ENCODE measurements at regions not wholly inside any gene's neighbourhood (a gene's known extent, or its start where the extent isn't known, plus 50 kb on each side); places are given as distances from the start of the nearest gene placed in this dataset.

GRCh38 chr13:39955560-39955959 is 300.1 kb downstream of the COG6 start:
- intact Hi-C loops (cut with DNase I): no loop called here
- DNase-seq (ENCODE audit: missing footprints): no peak
- ATAC-seq: no peak

GRCh38 chr13:39956036-39956435 is 300.6 kb downstream of the COG6 start:
- intact Hi-C loops (cut with DNase I): no loop called here
- ATAC-seq (no peak), DNase-seq (ENCODE audit: missing footprints) (no peak)

- ATAC-seq (no peak), DNase-seq (ENCODE audit: missing footprints) (no peak)
- intact Hi-C loops (cut with DNase I): no loop called here
These were observed 302.6 kb downstream of the COG6 start for GRCh38 chr13:39957868-39958677.

GRCh38 chr13:39959497-39960144 is 304.2 kb downstream of the COG6 start:
- no peak for DNase-seq (ENCODE audit: missing footprints)
- intact Hi-C loops (cut with DNase I): no loop called here
- ATAC-seq: peak; percentile 48

DNA sequence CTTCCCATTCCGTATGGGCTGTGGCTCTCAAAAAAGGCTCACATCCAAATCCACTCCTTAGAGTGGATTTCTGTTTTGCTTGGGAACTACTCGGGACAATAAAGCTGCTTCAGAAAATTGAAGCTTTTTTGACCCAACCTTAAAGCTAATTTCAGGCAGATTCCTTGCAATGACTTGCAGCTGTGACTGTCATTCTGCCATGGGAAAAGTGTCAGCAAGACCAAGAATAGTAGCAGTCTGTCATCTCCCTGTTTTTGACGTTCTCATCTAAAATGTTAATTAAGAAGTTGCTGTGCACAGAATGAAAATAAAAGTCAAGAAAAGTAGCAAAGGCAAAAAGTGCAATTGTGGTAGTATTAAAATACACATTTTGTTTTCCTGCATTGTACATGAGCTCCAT is 304.7 kb downstream of the COG6 start:
- intact Hi-C loops (cut with DNase I): no loop called here
- DNase-seq (ENCODE audit: missing footprints): no peak
- ATAC-seq: no peak

- intact Hi-C loops (cut with DNase I): no loop called here
These were observed 305.6 kb downstream of the COG6 start for GRCh38 chr13:39961036-39961435.

DNA sequence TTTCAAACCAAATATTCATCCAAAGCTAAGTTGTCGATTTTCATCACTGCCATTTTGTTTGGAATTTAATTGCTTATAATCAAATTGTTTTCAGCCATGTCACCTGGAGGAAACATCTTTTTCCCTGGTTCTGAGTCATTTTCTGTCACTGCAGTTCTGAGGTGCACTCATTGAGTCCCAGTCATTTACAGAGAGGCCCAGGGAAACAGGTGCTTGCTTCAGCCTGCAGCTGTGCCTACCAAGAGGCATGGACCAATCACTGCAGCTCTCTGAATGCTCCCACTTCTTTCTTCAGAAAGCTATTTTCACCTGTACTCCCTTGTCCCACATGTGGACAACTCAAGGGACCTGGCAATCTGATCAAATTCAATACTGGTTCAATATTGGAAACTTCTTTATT is 308.1 kb downstream of the COG6 start:
- no peak for ATAC-seq
- intact Hi-C loops (cut with DNase I): no loop called here

More at GRCh38 chr13:39961036-39961435, 305.6 kb downstream of the COG6 start:
- ATAC-seq: no peak
- no peak for DNase-seq (ENCODE audit: missing footprints)

GRCh38 chr13:39965309-39965708 is 309.8 kb downstream of the COG6 start:
- DNase-seq (ENCODE audit: missing footprints): no peak
- ATAC-seq: no peak
- intact Hi-C loops (cut with DNase I): no loop called here

More for the DNA sequence above, 308.1 kb downstream of the COG6 start:
- DNase-seq (ENCODE audit: missing footprints): no peak

GRCh38 chr13:39967199-39967959 is 311.9 kb downstream of the COG6 start:
- ATAC-seq (no peak), DNase-seq (ENCODE audit: missing footprints) (no peak)
- intact Hi-C loops (cut with DNase I): no loop called here

DNA sequence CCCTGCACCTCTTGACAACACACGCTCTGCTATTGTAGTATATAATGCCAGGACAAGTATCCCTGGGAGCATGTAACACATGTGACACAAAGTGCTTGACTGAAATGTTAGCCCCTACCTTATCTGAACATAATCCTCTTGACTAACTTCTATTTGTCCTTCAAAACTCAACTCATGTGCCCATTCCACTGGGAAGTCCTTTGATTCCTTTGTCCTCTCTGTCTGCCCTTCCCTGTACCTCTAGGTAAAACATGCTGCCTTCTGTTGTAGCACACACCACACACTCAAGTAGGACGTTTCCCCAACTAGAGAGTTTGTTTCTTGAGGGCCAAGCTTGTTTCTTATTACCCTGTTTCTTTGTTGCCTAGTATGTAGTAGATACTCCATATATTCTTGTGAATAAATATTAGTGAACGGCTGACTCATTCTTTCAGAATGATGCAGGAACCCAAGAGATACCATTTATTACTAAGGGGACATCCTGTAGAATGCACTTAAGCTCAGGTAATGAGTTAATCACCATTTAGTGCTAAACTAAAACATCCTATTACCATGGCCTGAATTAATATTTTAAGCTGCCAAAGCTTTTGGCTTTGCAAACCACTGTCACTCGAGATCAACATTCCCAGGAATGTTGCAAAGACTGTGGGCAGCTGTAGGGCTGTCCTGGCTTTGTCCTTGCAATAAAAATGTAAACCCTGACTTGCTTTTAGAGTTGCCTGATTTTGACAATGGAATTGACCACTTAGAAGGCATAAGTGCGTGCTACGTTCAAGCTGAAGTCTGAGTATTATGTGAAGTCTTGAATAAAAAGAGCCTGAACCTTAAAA is 313.4 kb downstream of the COG6 start:
- ATAC-seq: no peak
- intact Hi-C loops (cut with DNase I): no loop called here

GRCh38 chr13:39970177-39970846 is 314.9 kb downstream of the COG6 start:
- intact Hi-C loops (cut with DNase I): no loop called here
- ATAC-seq (no peak), DNase-seq (ENCODE audit: missing footprints) (no peak)

More for the DNA sequence above, 313.4 kb downstream of the COG6 start:
- DNase-seq (ENCODE audit: missing footprints): no peak

- no peak for DNase-seq (ENCODE audit: missing footprints)
- ATAC-seq: no peak
- intact Hi-C loops (cut with DNase I): no loop called here
These were observed 316.1 kb downstream of the COG6 start for GRCh38 chr13:39971526-39971925.

DNA sequence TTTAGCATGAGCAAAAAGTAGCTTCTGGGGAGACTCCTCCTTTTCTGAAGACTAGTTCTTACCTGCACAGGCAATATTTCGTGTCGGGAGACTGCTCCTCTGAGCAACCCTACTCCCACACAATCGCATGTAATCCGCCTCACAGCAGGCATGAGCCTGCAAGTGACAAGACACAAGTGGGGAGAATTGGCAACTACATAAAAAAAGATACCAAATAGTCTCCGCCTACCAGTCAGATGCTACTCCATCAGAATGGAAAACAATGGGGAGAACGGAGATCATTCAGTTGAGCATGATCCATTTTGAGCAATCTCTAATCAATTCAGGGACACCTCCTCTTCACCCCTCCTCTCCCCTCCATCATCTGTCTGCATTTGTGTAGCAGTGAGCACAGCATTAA is 321.0 kb downstream of the COG6 start:
- intact Hi-C loops (cut with DNase I): no loop called here
- DNase-seq (ENCODE audit: missing footprints): no peak
- no peak for ATAC-seq

DNA sequence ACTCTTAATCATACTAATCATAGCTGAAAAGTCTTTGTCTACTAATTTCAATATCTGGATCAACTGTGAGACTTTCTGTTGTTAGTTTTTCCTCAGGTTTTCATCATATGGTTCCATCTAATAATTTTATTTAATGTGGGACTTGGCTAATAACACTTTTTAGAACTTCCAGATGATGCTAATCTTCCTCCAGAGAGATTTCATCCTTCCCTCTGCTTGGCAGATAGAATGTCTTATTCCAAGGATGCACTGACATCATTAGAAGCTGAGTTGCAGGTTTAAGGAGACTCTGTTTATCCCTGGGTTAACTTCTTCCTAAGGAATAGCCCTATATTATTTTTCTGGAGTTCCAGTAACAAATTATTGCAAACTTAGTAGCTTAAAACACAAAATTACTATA is 325.6 kb downstream of the COG6 start:
- no peak for DNase-seq (ENCODE audit: missing footprints)
- intact Hi-C loops (cut with DNase I): no loop called here

DNA sequence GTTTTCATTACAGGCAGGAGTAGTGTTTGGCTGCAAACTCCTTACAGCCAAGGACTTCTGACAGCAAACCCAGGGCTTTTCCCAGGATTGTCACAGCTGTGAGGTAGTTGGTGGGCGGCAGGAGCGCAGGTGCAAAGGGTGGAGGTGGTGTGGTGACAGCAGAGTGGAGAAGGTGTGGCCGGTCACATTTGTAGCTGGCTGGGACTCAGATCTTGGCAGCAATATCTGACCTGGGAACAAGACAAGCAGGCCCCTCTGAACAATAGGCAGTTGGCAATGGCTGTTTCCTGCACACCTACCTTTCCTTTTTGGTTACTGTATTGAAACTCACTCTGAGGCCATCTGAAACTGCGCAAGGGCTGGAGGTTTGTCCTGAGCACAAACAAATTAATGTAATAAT is 327.3 kb downstream of the COG6 start:
- ATAC-seq: no peak
- DNase-seq (ENCODE audit: missing footprints): no peak
- intact Hi-C loops (cut with DNase I): no loop called here

More for the DNA sequence above, 325.6 kb downstream of the COG6 start:
- no peak for ATAC-seq

GRCh38 chr13:39985071-39985470 is 329.6 kb downstream of the COG6 start:
- intact Hi-C loops (cut with DNase I): no loop called here
- DNase-seq (ENCODE audit: missing footprints) (no peak), ATAC-seq (no peak)

DNA sequence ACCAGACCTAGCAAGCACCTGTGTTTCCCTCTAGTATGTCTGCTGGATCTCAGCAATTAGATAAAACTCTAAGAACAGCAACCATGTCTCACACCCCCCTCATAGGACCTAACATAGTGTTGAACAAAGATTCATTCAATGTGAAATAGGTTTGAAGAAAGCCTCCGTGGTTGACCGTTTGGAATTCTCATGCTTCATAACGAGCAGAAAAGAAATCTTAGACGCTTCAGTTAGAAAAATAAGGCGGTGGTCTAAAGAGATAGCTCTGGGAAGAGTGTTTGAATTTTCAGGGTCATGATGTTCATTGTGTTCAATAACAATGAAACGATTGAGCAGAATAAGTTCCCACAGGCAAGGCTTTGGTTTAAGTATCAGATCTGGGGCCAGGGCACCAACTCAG is 332.9 kb downstream of the COG6 start:
- intact Hi-C loops (cut with DNase I): no loop called here
- DNase-seq (ENCODE audit: missing footprints) (no peak), ATAC-seq (no peak)

DNA sequence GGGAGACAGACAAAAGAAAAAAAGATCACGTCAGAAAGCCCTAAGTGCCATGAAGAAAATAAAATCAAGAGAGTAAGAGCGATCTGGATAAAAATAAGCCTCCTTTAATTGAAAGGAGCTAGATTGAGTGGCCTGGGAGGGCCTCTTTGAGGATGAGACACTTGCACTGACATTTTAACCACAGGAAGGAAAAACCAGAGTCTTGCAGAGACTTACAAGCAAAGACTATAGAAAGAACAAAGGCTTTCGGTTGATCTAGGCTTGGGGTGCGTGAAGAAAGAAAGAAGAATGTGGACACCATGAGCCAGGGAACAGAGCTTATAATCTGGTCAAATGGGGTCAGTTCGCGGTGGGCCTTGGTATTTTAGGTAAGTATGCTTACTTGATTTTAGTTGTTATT is 342.7 kb downstream of the COG6 start:
- intact Hi-C loops (cut with DNase I): no loop called here
- DNase-seq (ENCODE audit: missing footprints) (no peak), ATAC-seq (no peak)
